ENCODE measurements at regions not wholly inside any gene's neighbourhood (a gene's known extent, or its start where the extent isn't known, plus 50 kb on each side); places are given as distances from the start of the nearest gene placed in this dataset.
"Not testable (repeated sequence)": the region's sequence is repeated elsewhere in the genome, so short reads cannot be mapped to it uniquely, and the experiment has no call there.

DNA sequence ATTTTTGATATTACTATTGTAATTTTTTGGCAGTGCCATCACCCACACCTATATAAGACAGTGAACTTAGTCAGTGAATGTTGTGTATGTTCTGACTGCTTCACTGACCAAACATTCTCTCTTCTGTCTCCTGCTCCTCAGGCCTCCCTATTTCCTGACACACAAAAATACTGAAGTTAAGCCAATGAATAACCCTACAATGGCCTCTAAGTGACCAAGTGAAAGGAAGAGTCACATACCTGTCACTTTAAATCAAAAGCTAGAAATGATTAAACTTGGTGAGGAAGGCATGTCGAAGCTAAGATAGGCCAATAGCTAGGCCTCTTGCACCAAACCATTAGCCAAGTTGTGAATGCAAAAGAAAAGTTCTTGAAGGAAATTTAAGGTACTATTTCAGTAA is 151.9 kb downstream of the RND3 start:
- no peak overlapping the region for H3K27ac ChIP-seq
- TF ChIP-seq, protein P1, sequence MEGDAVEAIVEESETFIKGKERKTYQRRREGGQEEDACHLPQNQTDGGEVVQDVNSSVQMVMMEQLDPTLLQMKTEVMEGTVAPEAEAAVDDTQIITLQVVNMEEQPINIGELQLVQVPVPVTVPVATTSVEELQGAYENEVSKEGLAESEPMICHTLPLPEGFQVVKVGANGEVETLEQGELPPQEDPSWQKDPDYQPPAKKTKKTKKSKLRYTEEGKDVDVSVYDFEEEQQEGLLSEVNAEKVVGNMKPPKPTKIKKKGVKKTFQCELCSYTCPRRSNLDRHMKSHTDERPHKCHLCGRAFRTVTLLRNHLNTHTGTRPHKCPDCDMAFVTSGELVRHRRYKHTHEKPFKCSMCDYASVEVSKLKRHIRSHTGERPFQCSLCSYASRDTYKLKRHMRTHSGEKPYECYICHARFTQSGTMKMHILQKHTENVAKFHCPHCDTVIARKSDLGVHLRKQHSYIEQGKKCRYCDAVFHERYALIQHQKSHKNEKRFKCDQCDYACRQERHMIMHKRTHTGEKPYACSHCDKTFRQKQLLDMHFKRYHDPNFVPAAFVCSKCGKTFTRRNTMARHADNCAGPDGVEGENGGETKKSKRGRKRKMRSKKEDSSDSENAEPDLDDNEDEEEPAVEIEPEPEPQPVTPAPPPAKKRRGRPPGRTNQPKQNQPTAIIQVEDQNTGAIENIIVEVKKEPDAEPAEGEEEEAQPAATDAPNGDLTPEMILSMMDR (IDR thresholded peaks at IDR 0.05), result no peak
- no peak for TF ChIP-seq ZFX (IDR thresholded peaks at IDR 0.05; ENCODE audit: borderline replicate concordance)

DNA sequence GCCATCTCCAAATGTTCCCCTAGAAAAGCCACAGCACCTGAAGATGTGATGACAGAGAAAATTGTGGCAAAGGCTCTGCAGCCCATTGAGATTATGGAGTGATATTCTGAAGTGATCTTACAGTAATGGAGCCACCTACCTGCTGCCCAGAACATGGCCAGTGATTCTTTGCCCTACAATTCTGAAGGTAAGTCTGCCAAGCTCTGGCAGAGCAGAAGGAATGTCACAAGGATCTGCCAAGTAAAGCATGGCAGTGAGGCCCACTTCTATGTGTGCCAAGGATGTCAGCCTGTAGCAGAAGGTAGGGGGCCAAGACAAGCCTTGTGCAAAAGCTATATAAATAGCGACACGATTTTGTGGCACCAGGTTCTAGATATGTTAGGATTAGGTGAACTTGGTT is 155.1 kb downstream of the RND3 start:
- TF ChIP-seq, protein P1 (IDR thresholded peaks at IDR 0.05), result no peak
- TF ChIP-seq ZFX (IDR thresholded peaks at IDR 0.05; ENCODE audit: borderline replicate concordance), result no peak

DNA sequence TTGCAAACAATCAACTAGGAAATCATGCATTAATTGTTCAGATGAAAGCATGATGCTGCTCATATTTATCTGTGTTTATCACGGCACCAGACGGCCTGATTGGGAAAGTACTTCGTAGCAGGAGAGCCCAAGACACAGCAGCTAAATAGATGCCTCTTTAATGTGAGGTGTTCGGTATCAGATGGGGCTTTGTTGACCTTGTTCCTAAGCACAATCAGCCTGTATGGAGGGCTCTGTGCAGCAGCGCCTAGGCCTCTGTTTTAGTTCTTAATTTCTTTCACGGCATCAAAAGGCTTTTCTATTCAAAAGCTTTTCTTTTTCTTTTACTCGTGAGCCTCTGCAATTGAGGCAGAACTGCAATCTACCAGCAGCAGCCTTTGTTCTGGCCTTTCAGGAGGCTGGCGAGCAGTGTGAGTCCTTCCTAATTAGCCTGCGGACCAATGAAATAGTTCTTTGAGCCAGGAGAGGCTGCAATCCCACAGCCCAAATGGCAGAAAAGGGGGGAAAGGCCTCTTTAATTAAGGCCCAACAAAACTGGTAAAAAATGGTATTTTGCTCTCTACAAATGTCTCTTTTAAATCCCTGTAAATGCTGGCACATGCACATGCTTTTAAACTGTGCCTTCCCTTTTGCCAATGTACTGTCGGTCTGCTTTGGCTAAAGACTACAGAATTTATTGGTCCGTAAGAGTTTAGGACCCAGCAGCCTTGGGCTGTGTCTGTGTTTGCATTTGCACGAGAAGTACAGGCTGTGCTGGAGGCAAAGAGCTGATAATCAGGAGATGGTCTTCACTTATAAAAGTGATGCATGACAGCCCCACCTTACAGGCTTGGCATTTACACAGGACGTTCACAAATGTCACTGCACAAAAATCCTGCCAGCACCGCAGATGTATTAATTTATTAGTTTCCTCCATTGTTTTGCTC is 159.6 kb downstream of the RND3 start:
- TF ChIP-seq ZFX (IDR thresholded peaks at IDR 0.05; ENCODE audit: borderline replicate concordance), result no peak
- TF ChIP-seq, protein P1 (IDR thresholded peaks at IDR 0.05), result no peak
- H3K27ac ChIP-seq, result peak overlapping the region; percentile 42

More for the DNA sequence above, 155.1 kb downstream of the RND3 start:
- no peak overlapping the region for H3K27ac ChIP-seq

DNA sequence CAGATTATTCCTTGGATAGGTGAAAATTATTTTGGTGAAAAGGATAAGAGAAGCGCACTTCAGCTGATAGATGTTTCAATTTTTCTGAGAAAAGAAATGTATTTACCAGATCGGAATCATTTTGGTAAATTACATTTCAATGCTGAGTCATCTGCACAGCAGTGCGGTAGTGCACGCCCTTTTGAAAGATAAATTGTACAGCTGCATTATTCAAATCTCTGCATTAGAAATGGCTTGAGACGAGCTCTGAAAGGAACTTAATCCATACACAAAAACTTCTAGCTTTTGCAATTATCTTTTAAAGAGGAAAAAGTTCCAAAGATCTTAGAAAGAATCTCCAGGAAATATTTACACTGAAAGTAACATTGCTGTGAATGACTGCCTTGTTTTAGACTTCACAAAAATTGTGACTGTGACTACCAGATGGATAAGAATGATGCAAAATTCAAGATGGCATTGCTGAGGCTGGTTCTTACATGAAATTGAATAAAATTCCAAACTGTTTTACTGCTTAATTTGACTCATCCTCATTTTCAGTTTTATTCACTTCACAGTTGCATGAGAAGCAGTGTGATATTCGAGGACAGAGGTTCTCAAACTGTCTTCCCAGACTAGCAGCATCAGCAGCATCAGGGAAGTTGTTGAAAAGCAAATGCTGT is 161.7 kb downstream of the RND3 start:
- TF ChIP-seq ZFX (IDR thresholded peaks at IDR 0.05; ENCODE audit: borderline replicate concordance), result no peak
- TF ChIP-seq, protein P1 (IDR thresholded peaks at IDR 0.05), result no peak
- H3K27ac ChIP-seq, result no peak overlapping the region

DNA sequence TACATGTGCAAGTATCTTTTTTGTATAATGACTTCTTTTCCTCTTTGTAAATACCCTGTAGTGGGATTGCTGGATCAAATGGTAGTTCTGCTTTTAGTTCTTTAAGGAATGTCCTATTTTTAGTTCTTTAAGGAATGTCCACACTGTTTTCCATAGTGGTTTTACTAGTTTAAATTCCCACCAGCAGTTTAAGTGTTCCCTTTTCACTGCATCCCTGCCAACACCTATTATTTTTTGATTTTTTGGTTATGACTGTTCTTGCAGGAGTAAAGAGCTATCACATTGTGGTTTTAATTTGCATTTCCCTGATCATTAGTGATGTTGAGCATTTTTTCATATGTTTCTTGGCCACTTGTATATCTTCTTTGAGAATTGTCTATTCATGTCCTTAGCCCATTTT is 164.4 kb downstream of the RND3 start:
- not testable (repeated sequence) for H3K27ac ChIP-seq

DNA sequence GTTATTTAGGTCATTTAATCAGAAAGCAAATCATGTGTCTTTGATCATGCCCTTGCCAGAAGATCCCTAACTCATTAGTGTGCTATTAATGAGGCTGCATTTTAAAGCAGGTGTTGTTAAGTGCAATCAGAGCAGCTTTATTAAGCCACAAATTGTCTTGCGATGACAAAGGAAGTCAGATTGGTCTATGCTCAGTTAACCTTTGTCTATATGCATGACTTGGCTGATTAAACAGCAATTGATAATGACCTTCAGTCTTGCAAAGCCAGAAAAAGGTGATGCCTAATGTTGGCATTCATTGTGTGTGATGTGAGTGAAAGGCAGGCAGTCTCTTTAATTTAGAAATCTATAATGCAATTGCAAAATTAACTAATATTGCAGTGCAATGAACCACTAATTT is 166.9 kb downstream of the RND3 start:
- no peak overlapping the region for H3K27ac ChIP-seq
- TF ChIP-seq, protein P1 (IDR thresholded peaks at IDR 0.05), result no peak
- no peak for TF ChIP-seq ZFX (IDR thresholded peaks at IDR 0.05; ENCODE audit: borderline replicate concordance)

DNA sequence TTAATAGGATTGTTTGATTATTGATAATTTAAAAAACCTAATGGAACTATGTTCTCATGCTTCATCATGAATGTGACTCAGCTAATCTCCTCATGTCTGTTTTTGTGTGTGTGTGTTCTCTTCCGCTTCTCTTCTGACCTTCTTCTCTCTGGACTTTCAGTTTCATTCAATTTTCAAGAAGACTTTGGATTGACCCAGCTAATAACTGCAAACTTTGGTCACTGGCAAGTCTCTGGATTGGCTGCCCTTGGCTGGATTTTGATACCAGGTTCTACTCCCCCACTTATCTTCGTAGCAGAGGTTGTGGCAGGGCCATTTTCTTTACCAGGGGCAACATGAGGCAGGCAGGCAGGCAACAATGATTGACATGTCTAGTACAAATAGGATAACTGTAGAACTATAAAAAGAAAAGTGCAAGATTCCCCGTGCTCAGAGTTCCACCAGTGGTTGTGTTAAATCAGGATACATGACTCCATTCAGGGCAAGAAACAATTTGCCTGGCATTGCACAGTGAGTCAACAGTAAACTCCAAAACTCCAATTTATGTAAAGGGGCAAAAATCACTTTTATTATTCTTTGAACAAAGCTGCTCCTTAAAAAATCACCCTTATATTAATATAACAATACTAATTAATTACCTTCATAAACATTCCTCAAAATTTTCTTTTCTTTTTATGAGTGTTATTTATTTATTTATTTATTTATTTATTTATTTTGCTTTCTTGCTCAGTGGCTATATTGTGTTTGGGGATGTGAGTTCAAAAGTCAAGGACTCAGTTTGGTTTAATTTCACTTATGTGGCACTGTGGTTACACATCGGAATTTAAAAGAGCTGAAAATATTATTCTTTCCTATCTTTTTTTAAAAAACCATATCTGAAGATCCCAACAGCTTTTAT is 167.6 kb downstream of the RND3 start:
- no peak overlapping the region for H3K27ac ChIP-seq
- no peak for TF ChIP-seq ZFX (IDR thresholded peaks at IDR 0.05; ENCODE audit: borderline replicate concordance)
- TF ChIP-seq, protein P1 (IDR thresholded peaks at IDR 0.05), result no peak
